ENCODE measurements at regions not wholly inside any gene's neighbourhood (a gene's known extent, or its start where the extent isn't known, plus 50 kb on each side); places are given as distances from the start of the nearest gene placed in this dataset.
"Not testable (repeated sequence)": the region's sequence is repeated elsewhere in the genome, so short reads cannot be mapped to it uniquely, and the experiment has no call there.

GRCh38 chrY:12448561-12448960 is 252.5 kb upstream of the USP9Y start:
- not testable (repeated sequence) for DNase-seq

- not testable (repeated sequence) for DNase-seq
These were observed 247.7 kb upstream of the USP9Y start for GRCh38 chrY:12453318-12453717.

- no peak for DNase-seq
These were observed 241.1 kb upstream of the USP9Y start for GRCh38 chrY:12459965-12460364.

- DNase-seq: no peak
These were observed 236.9 kb upstream of the USP9Y start for GRCh38 chrY:12464155-12464554.

- DNase-seq: no peak
These were observed 235.3 kb upstream of the USP9Y start for GRCh38 chrY:12465706-12466105.

- DNase-seq: no peak
These were observed 231.9 kb upstream of the USP9Y start for GRCh38 chrY:12469081-12469480.

GRCh38 chrY:12474472-12474871 is 226.6 kb upstream of the USP9Y start:
- no peak for DNase-seq

GRCh38 chrY:12479382-12479781 is 221.6 kb upstream of the USP9Y start:
- DNase-seq: peak in 3 of 58 donors; percentile 0

GRCh38 chrY:12483394-12483793 is 217.6 kb upstream of the USP9Y start:
- no peak for DNase-seq

- no peak for DNase-seq
These were observed 210.3 kb upstream of the USP9Y start for GRCh38 chrY:12490558-12491209.

- DNase-seq: no peak
These were observed 208.8 kb upstream of the USP9Y start for GRCh38 chrY:12492218-12492617.

GRCh38 chrY:12496007-12496406 is 205.0 kb upstream of the USP9Y start:
- DNase-seq: no peak

GRCh38 chrY:12500096-12500495 is 200.9 kb upstream of the USP9Y start:
- no peak for DNase-seq

GRCh38 chrY:12504028-12504427 is 197.0 kb upstream of the USP9Y start:
- DNase-seq: not testable (repeated sequence)

GRCh38 chrY:12517338-12517737 is 183.7 kb upstream of the USP9Y start:
- no peak for DNase-seq

- DNase-seq: no peak
These were observed 175.8 kb upstream of the USP9Y start for GRCh38 chrY:12525206-12525605.

- DNase-seq: no peak
These were observed 174.5 kb upstream of the USP9Y start for GRCh38 chrY:12526362-12527063.

GRCh38 chrY:12537226-12537854 is 163.7 kb upstream of the USP9Y start:
- DNase-seq: peak in 2 of 58 donors; percentile 0 to 1

- peak in 20 of 58 donors; percentile 0 to 42 (median 1) for DNase-seq
These were observed 154.1 kb upstream of the USP9Y start for GRCh38 chrY:12546746-12547420.

- DNase-seq: no peak
These were observed 148.4 kb upstream of the USP9Y start for GRCh38 chrY:12552471-12553283.

GRCh38 chrY:12553909-12554308 is 147.1 kb upstream of the USP9Y start:
- DNase-seq: no peak
